WTC11 (cell line): ENCODE measurements at regions not wholly inside any gene's neighbourhood (a gene's known extent, or its start where the extent isn't known, plus 50 kb on each side); places are given as distances from the start of the nearest gene placed in this dataset.

Source experiments
- ATAC-seq: fragments of 200-7000 bp; cut with Tn5 transposase; 2 replicates; pipeline ENCODE4 v1.10.0; 2021; ENCODE audit warnings: mild to moderate bottlenecking, moderate library complexity
- CTCF ChIA-PET: fragments of 300-600 bp; sonication (Branson Sonifier 250); formaldehyde crosslinking; loops from one replicate; lab custom pipeline; 2021; ENCODE audit warnings: antibody characterized with exemption; lab: Charles Lee
- POLR2A ChIA-PET: fragments of 350-600 bp; sonication (Branson Sonifier 250); formaldehyde crosslinking; loops from one replicate; lab custom pipeline; 2021; ENCODE audit warnings: antibody characterized with exemption; lab: Charles Lee
- DNase-seq: peaks from one replicate; pipeline ENCODE4 v3.0.0; 2021; ENCODE audit warnings: low spot score
- H3K27ac Mint-ChIP-seq: 2 replicates; pipeline ENCODE4 v1.8.0; 2021; ENCODE audit warnings: mixed read lengths
- H3K27me3 Mint-ChIP-seq: 2 replicates; pipeline ENCODE4 v1.8.0; 2021; ENCODE audit warnings: low read depth, mild to moderate bottlenecking, moderate library complexity, mixed read lengths
- H3K36me3 Mint-ChIP-seq: 2 replicates; pipeline ENCODE4 v1.8.0; 2021; ENCODE audit warnings: mixed read lengths
- H3K4me1 Mint-ChIP-seq: 2 replicates; pipeline ENCODE4 v1.8.0; 2022; ENCODE audit warnings: mixed read lengths
- H3K4me3 Mint-ChIP-seq: 2 replicates; pipeline ENCODE4 v1.8.0; 2021; ENCODE audit warnings: mild to moderate bottlenecking, moderate library complexity, mixed read lengths
- H3K9me3 Mint-ChIP-seq: 2 replicates; pipeline ENCODE4 v1.8.0; 2021; ENCODE audit warnings: mixed read lengths
- EMX1 ChIP-seq: fragments of 250-450 bp; sonication (Bioruptor Pico); IDR thresholded peaks from 2 replicates; pipeline ENCODE4 v1.8.0; 2021; ENCODE audit warnings: mild to moderate bottlenecking
- FOXJ3 ChIP-seq: sonication (generic); formaldehyde crosslinking; IDR thresholded peaks from 2 replicates; pipeline ENCODE4 v1.9.0; 2021; ENCODE audit warnings: missing genetic modification reagents, mild to moderate bottlenecking, borderline replicate concordance
- FOXK1 ChIP-seq: sonication (generic); formaldehyde crosslinking; IDR thresholded peaks from 2 replicates; pipeline ENCODE4 v1.8.0; 2022; ENCODE audit warnings: mild to moderate bottlenecking, moderate library complexity, missing genetic modification reagents
- MAX ChIP-seq: sonication (generic); formaldehyde crosslinking; IDR thresholded peaks from 2 replicates; pipeline ENCODE4 v1.8.0; 2022; ENCODE audit warnings: mild to moderate bottlenecking, missing genetic modification reagents
- NR2C2 ChIP-seq: sonication (generic); formaldehyde crosslinking; IDR thresholded peaks from 2 replicates; pipeline ENCODE4 v1.8.0; 2022; ENCODE audit warnings: mild to moderate bottlenecking, missing genetic modification reagents
- NR3C1 ChIP-seq: sonication (generic); formaldehyde crosslinking; conservative IDR thresholded peaks from 2 replicates; pipeline ENCODE4 v1.8.1; 2023; ENCODE audit warnings: low read depth, mild to moderate bottlenecking, missing genetic modification reagents
- TEAD1 ChIP-seq: sonication (generic); formaldehyde crosslinking; IDR thresholded peaks from 2 replicates; pipeline ENCODE4 v1.8.0; 2022; ENCODE audit warnings: mild to moderate bottlenecking, missing genetic modification reagents
- ZNF232 ChIP-seq: sonication (generic); formaldehyde crosslinking; IDR thresholded peaks from 2 replicates; pipeline ENCODE4 v1.8.0; 2022; ENCODE audit warnings: mild to moderate bottlenecking, missing genetic modification reagents
- ZNF317 ChIP-seq: sonication (generic); formaldehyde crosslinking; IDR thresholded peaks from 2 replicates; pipeline ENCODE4 v1.8.1; 2023; ENCODE audit warnings: low read depth, mild to moderate bottlenecking, moderate library complexity, missing genetic modification reagents, borderline replicate concordance
- ZNF423 ChIP-seq: fragments of 250-450 bp; sonication (Bioruptor Pico); IDR thresholded peaks from 2 replicates; pipeline ENCODE4 v2.1.2; 2022; ENCODE audit warnings: mild to moderate bottlenecking, moderate library complexity
- ZNF425 ChIP-seq: fragments of 250-450 bp; sonication (Bioruptor Pico); conservative IDR thresholded peaks from 2 replicates; pipeline ENCODE4 v1.9.0; 2021; ENCODE audit warnings: mild to moderate bottlenecking
- ZNF512 ChIP-seq: sonication (generic); formaldehyde crosslinking; IDR thresholded peaks from 2 replicates; pipeline ENCODE4 v1.8.1; 2022; ENCODE audit warnings: missing genetic modification reagents, borderline replicate concordance
- ZNF532 ChIP-seq: fragments of 250-450 bp; sonication (Bioruptor Pico); IDR thresholded peaks from 2 replicates; pipeline ENCODE4 v1.9.0; 2021; ENCODE audit warnings: mild to moderate bottlenecking, borderline replicate concordance
- ZSCAN18 ChIP-seq: fragments of 250-450 bp; sonication (Bioruptor Pico); IDR thresholded peaks from 2 replicates; pipeline ENCODE4 v2.1.2; 2022; ENCODE audit warnings: mild to moderate bottlenecking, moderate library complexity

GRCh38 chr10:128884496-128885072 is 582.5 kb upstream of the MGMT start (continued):
- TF ChIP-seq ZNF532 (CRISPR knock-in tag): no peak
- no peak for TF ChIP-seq FOXJ3 (CRISPR knock-in tag)
- TF ChIP-seq NR3C1 (CRISPR knock-in tag): no peak
- no peak for TF ChIP-seq TEAD1 (CRISPR knock-in tag)
- TF ChIP-seq NR2C2 (CRISPR knock-in tag): no peak
- no peak for TF ChIP-seq MAX

GRCh38 chr10:128885573-128886555 is 581.2 kb upstream of the MGMT start:
- Mint-ChIP-seq H3K27me3 (no peaks in the 10 kb centered on the region), H3K9me3 (peaks cover 21% of the 10 kb centered on the region), H3K4me3 (no peak overlapping the region), H3K4me1 (no peaks in the 10 kb centered on the region), H3K27ac (no peak overlapping the region), H3K36me3 (no peaks in the 10 kb centered on the region)
- ATAC-seq (no peak), DNase-seq (no peak)
- POLR2A ChIA-PET: no interaction called here
- TF ChIP-seq ZNF232 (CRISPR knock-in tag) (no peak), ZSCAN18 (CRISPR knock-in tag) (no peak), EMX1 (no peak), FOXK1 (CRISPR knock-in tag) (no peak), ZNF423 (CRISPR knock-in tag) (no peak), ZNF425 (CRISPR knock-in tag) (no peak), ZNF512 (CRISPR knock-in tag) (no peak), ZNF317 (no peak)
- CTCF ChIA-PET: no interaction called here
